Psoas muscle (tissue), 7 donors: ENCODE measurements at regions not wholly inside any gene's neighbourhood (a gene's known extent, or its start where the extent isn't known, plus 50 kb on each side); places are given as distances from the start of the nearest gene placed in this dataset.
A peak's percentile ranks its signal among the peaks of the same experiment; 100 is the strongest.
"Not testable (repeated sequence)": the region's sequence is repeated elsewhere in the genome, so short reads cannot be mapped to it uniquely, and the experiment has no call there.

Source experiments
- ATAC-seq, 4 donors: fragments of 200-7000 bp; cut with Tn5 transposase; one replicate each; pipeline ENCODE4 v1.9.1; 2020; ENCODE audit warnings: moderate library complexity in 3 of 4, mild to moderate bottlenecking in 2 of 4
- DNase-seq, 2 donors: peaks; one replicate each; pipeline ENCODE4 v3.0.0-alpha.2; 2020
- H3K27ac ChIP-seq: fragments of 200-600 bp; one replicate; pipeline ENCODE4 v1.8.0; 2022
- H3K27me3 ChIP-seq, 3 donors: fragments of 200-600 bp in 1 of 3; one replicate each; pipeline versions ENCODE4 v1.6.1 to v1.8.0; 2013 to 2022; ENCODE audit warnings: low read length in 2 of 3, mild to moderate bottlenecking in 2 of 3, moderate library complexity in 1 of 3; ENCODE audit not compliant: insufficient read depth in 3 of 3
- H3K36me3 ChIP-seq, 2 donors: fragments of 200-600 bp in 1 of 2; one replicate each; pipeline versions ENCODE4 v1.6.1 to v1.8.0; 2013 to 2022; ENCODE audit warnings: low read depth in 1 of 2, mild to moderate bottlenecking in 1 of 2, moderate library complexity in 1 of 2; ENCODE audit not compliant: insufficient read depth in 1 of 2
- H3K4me1 ChIP-seq: fragments of 200-600 bp; one replicate; pipeline ENCODE4 v1.8.0; 2022
- H3K4me3 ChIP-seq: fragments of 200-600 bp; one replicate; pipeline ENCODE4 v1.8.0; 2022; ENCODE audit warnings: mild to moderate bottlenecking
- H3K9me3 ChIP-seq: fragments of 200-600 bp; one replicate; pipeline ENCODE4 v1.8.0; 2022
- CTCF ChIP-seq: fragments of 200-600 bp; IDR thresholded peaks from one replicate; pipeline ENCODE4 v1.8.0; 2022; ENCODE audit warnings: antibody characterized with exemption
- WGBS, 3 donors: extraction: QIAGEN DNeasy Blood & Tissue Kit; methylation state at CpG; one replicate each; pipeline versions ENCODE4 v1.1.6 to v1.1.7; 2013; 5-methylcytosine and 5-hydroxymethylcytosine counted together
- intact Hi-C, 2 donors: fragments of 100-400 bp; cut with DNase I; formaldehyde crosslinking; loops; one replicate each; pipeline versions ENCODE4 v1.11.0 to v1.14.2; 2022
- donor health status: healthy with polysubstance abuse.
- donor health status: DM: no; HTN: no; CAD: no; lungs with moderate emphysema.
- donor health status: Bipolar disorder and iron deficiency.
- donor health status: healthy.
- donor health status: DM: yes; HTN: yes; CAD: no.
- donor health status: DM: no; HTN: no; CAD: no.
- donor health status: DM: yes; HTN: yes; CAD: no.

DNA sequence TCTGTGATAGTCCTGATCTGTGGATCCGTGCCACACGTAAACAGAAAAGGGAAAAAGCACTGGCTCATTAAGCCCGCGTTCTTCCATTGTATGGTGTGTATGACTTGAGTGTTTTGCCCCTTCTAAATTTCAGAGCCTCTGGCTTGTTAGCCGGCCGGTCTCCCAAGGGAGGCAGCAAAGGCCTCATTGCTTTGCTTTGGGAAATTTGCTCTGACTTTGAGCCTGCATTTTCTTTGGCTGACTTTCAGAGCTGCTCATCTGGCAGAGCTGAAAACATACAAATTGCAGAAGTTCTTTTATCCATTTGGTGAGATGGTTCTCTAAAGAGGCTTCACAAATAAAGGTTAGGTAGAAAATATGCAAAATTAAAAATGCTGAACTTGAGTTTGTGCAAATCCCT is 123.0 kb downstream of the UTRN start:
- ATAC-seq = no peak
- WGBS, 3 donors = 36 to 54% (median 44%) methylated on average over 6 of the region's 6 CpGs
- intact Hi-C loops = no loop called here
- no peak overlapping the region for H3K27ac ChIP-seq
- peak; percentile 37 to 57 for DNase-seq
- H3K27me3 ChIP-seq = no peaks in the 10 kb centered on the region
- H3K4me1 ChIP-seq = peaks cover 11% of the 10 kb centered on the region
- no peaks in the 10 kb centered on the region for H3K9me3 ChIP-seq
- no peak overlapping the region for H3K4me3 ChIP-seq
- no peak for TF ChIP-seq CTCF
- H3K36me3 ChIP-seq = peaks cover 0 to 5% of the 10 kb centered on the region in 2 donors

- no peak for DNase-seq
- Histone ChIP-seq H3K27ac (no peak overlapping the region), H3K4me3 (no peak overlapping the region), H3K36me3 (no peaks in the 10 kb centered on the region), H3K4me1 (peaks cover 11% of the 10 kb centered on the region), H3K27me3 (no peaks in the 10 kb centered on the region), H3K9me3 (no peaks in the 10 kb centered on the region)
- intact Hi-C loops = no loop called here
- ATAC-seq = no peak
- TF ChIP-seq CTCF = no peak
Observed at GRCh38 chr6:144410059-144410458, 124.9 kb downstream of the UTRN start.

DNA sequence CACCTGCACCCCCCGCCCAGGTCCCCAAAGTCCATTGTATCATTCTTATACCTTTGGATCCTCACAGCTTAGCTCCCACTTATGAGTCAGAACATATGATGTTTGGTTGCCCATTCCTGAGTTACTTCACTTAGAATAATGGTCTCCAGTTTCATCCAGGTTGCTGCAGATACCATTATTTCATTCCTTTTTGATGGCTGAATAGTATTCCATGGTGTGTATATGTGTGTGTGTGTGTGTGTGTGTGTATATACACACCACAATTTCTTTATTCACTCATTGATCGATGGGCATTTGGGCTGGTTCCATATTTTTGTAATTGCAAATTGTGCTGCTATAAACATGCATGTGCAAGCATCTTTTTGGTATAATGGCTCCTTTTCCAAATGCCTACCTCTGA is 125.4 kb downstream of the UTRN start:
- intact Hi-C loops = not testable (repeated sequence)

DNA sequence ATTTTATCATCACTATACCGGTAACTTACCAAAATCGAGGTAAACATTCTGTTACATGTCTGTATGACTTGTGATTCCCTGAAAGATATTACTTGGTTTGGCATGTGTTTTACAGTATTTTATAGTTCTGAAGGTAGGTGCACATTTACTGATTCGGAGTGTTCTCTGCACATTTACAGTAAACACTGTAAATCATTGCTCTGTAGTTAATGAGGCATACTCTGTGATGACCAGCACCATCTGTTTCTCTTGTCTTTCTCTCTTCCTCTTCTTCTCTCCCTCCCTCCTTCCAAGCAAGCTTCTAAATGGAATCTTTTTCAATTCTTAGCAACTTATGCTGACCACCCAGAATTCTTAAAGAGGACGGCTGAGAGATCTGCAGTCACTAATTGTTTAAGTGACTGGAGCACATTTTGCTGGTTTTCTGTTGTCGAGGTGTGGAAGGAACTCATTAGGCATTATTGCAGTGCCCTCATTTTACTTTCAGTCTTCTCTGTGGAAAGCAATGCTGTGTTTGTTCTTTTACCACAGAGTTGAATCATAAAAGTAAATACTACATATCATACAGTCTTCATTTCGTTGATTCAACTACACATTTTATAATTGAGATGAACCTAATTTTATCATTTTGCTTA is 126.5 kb downstream of the UTRN start:
- H3K4me1 ChIP-seq = peaks cover 18% of the 10 kb centered on the region
- TF ChIP-seq CTCF = no peak
- no peaks in the 10 kb centered on the region for H3K36me3 ChIP-seq
- WGBS, 3 donors = 62 to 73% (median 64%) methylated on average over 6 of the region's 6 CpGs
- DNase-seq = no peak
- H3K27me3 ChIP-seq = no peaks in the 10 kb centered on the region
- intact Hi-C loops = no loop called here
- H3K9me3 ChIP-seq = no peaks in the 10 kb centered on the region
- no peak overlapping the region for H3K27ac ChIP-seq
- ATAC-seq = no peak
- no peak overlapping the region for H3K4me3 ChIP-seq

More for the DNA sequence above, 125.4 kb downstream of the UTRN start:
- H3K9me3 ChIP-seq, H3K36me3 ChIP-seq, ATAC-seq, DNase-seq, H3K4me3 ChIP-seq, H3K27me3 ChIP-seq, H3K27ac ChIP-seq: not testable (repeated sequence)
- WGBS, 3 donors = 95 to 99% (median 97%) methylated on average over 2 of the region's 2 CpGs
- peaks cover 11% of the 10 kb centered on the region for H3K4me1 ChIP-seq

GRCh38 chr6:144413418-144413817 is 128.3 kb downstream of the UTRN start:
- Histone ChIP-seq H3K27me3 (no peaks in the 10 kb centered on the region), H3K4me1 (peaks cover 22% of the 10 kb centered on the region), H3K27ac (no peak overlapping the region), H3K36me3 (no peaks in the 10 kb centered on the region), H3K4me3 (no peak overlapping the region), H3K9me3 (no peaks in the 10 kb centered on the region)
- ATAC-seq (peak in 3 of 4 donors; percentile 22 to 51 (median 36)), DNase-seq (no peak)
- 63 to 75% (median 68%) methylated on average over 4 of the region's 4 CpGs for WGBS, 3 donors
- TF ChIP-seq CTCF = no peak
- intact Hi-C loops = no loop called here
